Activated CD4-positive, CD25-positive, alpha-beta regulatory T cell (primary cell): ENCODE measurements at regions not wholly inside any gene's neighbourhood (a gene's known extent, or its start where the extent isn't known, plus 50 kb on each side); places are given as distances from the start of the nearest gene placed in this dataset.
"Not testable (repeated sequence)": the region's sequence is repeated elsewhere in the genome, so short reads cannot be mapped to it uniquely, and the experiment has no call there.

Experiments used
- DNase-seq, 4 experiments: peaks; one replicate each; lab custom pipeline; 2025; lab: John Stamatoyannopoulos, UW

DNA sequence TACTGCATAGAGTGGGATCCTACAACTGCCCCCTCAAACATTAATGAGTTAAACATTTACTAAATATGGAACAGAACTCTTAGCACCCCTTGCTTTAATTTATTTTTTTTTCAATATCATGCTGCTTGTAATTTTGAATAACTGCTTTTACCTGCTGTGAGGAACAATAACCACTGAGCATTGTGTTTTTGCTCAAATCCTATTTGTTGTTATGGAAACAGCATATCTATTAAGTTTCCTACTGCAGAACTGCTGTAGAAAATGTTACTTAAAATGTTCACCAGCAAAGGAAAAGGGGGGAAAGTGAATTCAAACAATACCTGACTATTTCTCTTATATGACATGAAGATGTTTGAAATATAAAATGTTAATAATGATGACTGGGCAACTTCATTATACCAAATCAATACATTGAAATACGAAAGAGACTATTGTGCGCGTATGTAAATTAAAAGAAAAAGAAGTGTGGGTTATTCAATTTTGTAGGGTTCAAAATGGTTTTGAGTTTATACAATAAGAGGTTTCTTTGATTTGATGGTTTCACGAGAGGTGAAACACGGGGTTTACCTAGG lies 1043.8 kb upstream of the NUDT12 start:
- no peak for DNase-seq

DNA sequence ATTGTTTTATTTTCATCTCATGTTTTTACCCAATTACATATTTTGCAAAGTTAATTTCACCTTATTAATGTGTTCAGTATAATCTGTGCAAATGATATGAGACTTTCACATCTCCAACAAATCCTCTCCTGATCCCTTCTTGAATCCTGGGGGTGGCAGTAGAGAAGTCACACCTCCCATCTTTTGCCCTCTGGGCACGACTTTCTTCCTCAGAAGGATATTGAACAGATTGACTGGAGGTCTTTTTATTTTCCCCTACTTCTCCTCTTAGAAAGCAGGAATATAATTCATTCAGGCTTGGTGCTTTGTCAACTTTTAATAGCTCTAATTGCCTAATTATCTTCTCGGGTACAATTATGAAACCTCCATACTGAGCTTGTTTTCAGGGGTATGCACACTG lies 1037.1 kb upstream of the NUDT12 start:
- DNase-seq = no peak

DNA sequence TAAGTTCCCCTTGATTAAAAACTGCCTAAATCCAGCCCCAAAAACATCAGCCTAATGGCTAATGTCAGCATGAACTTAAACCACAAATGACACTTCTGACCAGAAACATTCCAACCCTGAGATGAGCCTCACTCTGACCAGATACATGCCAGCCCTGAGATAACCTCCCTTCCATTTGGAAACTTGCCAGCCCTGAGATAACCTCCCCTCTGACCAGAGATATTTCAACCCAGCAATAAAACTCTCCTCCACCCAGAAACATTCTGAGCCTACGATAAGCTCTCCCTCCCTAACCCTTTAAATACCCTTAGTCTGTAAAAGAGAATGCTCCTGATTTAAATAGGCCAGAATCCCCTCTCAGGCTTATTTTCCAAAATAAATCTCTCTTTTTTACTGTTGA lies 1035.7 kb upstream of the NUDT12 start:
- DNase-seq = no peak

DNA sequence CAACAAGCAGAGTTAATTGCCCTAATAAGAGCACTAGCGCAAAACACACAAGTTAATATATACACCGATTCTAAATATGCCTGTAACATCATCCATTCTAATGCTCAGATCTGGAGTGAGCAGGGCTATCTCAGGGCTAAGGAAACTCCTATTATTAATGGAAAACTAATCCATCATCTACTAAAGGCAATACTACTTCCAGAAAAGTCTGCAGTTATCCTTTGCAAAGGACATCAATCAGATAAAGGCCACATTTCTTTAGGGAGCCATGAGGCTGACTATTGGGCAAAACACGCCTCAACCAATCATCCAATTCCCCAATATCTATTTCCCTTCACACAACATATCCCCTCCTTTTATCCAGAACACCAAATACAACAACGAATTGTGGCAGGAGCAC lies 1032.3 kb upstream of the NUDT12 start:
- DNase-seq = no peak

DNA sequence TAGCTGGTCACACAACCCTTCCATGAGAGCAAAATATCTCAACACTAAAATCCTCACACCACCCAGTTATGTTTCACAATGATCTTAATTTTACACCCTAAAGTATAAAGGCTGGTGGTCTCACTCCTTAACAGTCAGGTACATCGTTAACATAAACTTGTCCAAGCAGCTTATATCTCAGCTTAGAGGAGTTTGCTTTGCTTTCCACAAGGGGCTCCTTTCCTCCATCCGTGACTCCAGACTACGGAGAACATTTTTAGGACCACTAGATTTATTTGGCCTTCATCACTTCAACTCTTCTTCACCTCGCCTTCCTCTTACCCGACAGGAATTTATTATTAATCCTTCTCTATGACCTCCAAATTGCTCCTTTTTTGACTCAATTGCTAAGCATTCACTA lies 1014.1 kb upstream of the NUDT12 start:
- DNase-seq = no peak

DNA sequence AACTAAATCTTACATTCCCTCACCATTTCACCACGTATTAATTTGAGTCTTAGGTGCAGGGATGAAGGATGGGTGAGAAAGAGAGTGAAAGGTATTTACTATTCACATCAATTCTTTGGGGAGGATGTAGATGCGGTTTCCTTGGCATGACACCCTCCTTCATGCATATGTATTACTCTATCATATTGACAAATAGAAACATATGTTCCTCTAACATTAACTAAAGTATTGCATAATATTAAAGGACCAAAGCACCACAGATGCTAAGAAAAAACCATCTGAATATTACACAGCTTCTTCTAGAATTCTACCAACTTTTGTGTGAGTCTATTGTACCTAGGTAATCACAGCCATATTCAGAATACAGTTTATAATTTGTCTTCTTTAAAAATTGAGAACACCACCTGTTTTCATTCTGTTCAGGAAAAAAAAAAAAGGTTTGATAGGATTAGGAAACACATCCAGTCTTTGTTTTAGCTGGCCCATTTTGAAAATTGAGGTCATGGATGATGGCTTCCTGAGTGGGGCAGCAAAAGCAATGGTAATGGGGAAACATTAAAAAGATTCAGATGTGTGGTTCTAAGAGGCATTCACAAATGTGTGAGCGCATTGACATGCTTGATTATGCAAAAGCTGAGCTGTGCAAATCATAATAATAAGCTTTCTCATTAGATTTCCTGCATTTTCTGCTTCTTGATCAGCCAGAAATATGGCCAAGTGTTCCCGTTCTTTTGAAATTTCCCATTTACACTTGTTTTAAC lies 1011.5 kb upstream of the NUDT12 start:
- no peak for DNase-seq

DNA sequence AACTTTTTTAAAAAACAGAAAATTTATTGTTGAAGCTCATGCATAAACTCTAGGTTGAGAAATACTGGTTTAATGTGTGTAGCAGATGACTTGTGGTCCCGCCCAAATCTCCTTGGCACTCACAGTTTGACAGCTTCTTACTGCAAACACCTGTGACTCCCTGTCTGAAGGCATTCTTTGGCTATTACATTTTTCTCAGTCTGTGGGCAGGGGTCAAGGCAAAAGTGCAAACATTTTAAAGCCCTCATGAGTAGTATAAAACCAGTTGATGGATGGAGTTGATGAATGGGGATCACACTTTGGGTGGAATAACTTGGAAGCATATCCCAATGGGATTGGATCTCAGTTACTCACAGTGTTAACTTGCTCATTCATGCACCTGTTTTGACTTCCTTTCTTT lies 1007.0 kb upstream of the NUDT12 start:
- no peak for DNase-seq

DNA sequence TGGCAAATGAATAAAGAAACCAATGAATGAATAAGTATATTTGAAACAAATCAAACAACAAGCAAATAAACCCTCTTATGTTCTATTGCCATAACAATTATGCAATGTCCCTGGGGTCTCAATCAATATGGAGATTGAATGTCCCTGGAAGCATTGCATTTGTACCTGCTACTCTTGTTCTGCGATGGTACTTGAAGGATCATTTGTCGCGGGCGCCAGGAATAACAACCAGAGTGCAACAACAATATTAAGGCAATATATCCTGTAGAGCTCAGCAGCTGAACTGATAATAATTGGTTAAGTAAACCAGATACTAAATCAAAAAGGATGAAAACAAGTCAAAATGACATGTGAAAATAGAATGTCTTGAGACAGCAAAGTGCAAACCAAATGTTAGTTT lies 1001.9 kb upstream of the NUDT12 start:
- DNase-seq = no peak

DNA sequence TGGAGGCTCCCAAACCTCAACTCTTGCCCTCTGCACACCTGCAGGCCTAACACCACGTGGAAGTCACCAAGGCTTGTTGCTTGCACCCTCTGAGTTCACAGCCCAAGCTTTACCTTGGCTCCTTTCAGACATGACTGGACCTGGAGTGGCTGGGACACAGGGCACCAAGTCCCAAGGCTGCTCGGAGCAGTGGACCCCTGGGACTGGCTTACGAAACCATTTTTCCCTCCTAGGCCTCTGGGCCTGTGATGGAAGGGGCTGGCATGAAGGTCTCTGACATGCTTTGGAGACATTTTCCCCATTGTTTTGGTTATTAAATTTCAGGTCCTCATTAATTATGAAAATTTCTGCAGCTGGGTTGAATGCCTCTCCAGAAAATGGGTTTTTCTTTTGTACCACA lies 994.4 kb upstream of the NUDT12 start:
- no peak for DNase-seq

DNA sequence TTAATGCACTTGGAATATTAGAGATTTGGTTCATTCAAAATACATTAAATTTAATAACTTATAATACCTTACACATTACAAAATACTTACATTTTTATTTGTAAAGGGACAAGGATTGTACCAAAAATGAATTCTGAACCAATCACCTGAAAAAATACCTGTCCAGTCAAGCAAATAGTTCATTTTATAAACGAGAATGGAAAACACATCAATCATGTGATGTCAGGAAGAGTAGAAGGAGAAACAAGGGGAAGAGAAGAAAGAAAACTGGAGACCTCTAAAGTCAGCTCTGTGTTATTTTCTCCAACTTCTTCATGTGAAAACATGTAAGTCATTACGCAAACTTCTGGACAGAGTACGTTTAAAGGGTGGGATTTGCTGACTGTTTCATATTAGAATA lies 989.0 kb upstream of the NUDT12 start:
- DNase-seq = no peak

DNA sequence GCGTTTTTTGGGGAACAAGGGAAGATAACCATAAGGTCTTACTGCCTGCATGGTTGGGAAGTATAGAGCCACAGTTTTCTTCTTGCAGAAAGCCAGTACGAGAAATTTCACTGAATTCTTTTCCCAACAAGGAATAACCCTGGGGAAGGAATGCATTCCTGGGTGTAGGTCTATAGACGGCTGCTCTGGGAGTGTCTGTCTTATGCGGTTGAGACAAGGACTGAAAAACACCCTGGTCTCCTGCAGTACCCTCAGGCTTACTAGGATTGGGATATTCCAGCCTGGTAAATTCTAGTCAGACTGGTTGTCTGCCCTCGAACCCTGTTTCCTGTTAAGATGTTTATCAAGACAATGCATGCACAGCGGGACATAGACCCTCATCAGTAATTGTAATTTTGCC lies 984.3 kb upstream of the NUDT12 start:
- not testable (repeated sequence) for DNase-seq

DNA sequence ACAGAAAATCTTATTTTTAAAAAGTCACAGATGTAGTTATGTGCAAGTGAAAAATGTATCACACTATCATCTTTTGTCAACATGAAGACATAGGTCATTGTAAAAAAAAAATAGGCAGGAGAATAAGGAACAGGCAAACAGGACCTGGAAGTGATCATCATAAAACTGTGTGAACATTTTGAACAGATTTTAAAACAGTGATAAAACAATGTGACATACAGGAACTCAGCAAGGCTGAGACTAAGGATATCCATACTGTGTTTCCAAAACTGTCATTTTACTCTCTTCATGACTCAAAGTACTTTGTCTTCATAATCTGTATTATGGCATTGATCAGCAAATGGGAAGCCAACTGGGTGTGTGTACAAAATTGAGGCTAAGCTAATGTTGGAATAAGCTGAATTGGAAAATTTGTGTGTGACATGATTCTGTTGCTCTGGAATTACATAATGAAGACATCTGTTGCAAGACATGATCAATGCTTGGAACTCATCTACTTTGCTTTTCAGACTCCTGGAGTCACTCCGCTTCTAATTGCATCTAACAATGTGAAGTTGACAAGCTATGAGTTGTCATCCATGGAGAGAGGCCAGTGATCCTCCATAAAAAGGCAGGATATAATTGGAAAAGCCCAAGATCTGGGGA lies 978.7 kb upstream of the NUDT12 start:
- no peak for DNase-seq

DNA sequence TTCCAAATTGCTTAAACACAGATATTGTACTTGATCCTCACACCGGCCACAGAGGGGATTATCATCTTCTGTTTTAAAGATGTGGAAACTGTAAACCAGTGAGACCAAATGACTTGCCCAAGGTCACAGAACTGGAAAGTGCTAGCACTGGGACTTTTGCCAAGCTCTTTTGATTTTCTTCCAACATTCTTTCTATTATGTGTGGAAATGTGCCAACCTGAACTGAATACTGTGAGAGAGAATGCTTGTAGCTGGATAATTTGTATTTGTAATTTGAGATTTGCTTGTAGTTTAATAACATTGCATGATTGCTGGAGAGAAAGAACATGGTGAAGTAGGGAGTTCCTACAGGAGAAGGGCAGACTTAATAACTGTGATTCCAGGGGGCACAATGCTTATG lies 977.9 kb upstream of the NUDT12 start:
- DNase-seq = no peak

DNA sequence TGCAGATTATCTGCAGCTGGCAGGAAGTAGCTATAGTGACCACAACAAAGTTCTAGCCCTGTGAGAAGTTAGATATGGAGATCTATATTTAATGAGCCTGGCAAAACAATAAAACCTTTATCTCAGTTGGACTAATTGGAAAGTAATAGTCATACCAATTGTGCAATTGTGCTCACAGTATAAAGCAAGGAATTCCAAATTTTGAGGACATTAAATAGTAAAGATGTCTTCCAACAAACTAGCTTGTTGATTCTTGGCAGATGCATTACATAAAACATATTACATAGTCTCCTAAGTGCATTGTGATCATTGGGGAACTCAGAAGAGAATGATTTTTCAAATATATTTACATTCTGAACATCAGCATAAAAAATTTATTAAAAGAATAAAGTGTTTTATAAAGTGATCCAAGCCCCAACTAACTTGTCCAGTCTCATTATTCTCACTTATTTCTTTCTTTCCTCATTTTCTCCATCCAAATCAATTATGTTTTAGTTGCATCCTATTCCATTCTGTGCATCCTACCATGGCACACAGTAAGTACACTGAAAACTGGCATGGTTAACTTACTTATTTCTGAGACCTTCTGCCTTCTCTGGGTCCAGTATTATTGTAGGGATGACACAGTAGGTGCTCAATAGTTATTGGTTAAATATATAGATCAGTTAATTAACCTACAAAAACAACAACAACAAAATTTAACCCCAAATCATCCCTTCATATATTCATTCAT lies 977.2 kb upstream of the NUDT12 start:
- DNase-seq = no peak

DNA sequence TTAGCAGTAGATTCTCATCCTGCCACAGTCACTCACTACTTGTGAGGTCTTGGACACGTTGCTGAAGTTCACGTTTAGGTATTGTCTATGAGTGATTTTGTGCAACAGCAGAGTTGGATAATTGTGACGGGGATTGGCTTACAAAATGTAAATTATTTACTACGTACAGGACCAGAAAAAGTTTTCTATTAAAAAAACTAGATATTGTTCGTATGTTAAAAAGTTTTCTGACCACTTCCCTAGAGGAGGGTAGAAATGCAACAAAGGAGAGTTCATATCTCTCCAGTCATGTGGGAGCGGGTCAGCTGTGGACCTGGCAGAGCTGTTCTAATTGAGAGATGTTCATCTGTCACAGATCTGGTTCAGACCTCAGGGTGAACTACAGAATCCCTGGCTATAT lies 976.1 kb upstream of the NUDT12 start:
- no peak for DNase-seq

DNA sequence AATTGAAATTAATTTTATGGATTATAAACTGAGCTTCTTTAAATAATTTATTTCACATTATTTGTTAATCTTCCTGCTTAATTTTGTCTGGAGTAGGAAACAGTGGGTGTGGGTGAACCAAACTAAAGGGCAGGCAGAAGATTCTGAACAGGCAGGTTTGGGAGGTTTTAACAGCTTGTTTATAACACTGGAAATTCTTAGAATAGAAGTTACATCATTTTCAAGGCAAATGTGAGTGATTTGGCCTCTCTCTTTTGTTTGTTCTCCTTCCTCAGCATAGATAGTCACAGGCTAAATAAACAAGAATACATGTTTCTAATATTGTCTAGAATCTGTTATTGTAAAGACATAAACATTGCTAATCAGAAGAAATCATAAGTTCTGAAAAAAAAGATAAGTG lies 970.9 kb upstream of the NUDT12 start:
- no peak for DNase-seq

DNA sequence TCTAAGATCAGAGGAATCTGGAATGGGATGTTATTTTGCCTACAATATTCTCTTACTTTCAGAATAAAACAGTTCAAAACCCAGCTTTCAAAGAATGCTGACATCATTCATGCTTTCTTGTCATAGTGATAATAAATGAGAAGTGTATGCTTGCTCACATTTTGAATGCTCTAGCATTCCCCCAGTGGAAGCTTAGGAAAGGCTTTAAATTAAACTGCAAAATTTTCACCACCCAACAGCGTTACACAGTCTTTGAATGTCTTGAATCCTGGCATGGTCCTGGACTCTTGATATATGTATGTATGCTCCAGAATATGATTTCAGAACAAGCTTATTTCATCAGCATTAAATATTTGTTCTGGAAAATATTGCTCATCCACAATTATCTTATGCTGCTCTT lies 964.3 kb upstream of the NUDT12 start:
- DNase-seq = no peak

DNA sequence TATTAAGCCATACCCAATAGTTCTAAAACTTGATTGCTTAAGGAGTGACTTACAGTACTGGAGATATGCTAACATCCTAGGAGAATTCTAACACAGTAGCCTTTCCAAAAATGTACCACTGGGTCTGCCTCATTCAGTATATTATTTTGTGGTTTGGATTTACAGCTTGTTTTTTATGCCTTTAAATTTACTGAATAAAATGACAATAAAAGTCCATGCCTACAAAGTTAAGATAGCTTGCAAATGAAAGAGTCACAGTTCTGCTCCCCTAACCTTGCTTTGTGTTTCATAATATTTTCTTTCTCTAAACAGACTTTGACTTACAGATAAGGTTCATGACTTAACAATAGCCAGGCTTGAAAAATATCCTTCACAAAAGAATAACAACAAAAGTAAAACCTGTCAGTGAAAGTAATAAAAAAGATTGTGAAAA lies 951.1 kb upstream of the NUDT12 start:
- DNase-seq = no peak

DNA sequence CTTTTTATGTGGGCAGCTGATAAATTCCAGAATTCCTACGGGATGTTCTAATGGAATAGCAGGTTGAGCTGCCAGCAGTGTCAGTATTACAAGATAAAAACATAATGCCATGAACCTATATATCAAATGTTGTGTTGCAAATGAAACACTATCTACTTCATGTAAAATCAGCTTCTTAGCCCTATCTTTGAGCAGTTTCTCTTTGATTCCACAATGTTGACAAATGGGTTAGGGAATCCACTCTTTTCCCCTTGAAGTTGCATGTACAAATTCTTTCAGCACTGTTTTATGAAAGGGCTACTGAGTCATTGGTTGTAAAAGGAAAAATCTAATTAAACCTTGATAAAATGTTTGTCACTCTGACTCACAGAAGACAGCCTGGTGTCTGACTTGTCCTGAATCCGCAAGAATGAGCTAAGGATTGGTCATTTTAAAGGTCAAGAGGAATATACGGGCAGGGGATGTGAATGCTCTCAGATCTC lies 950.6 kb upstream of the NUDT12 start:
- no peak for DNase-seq

DNA sequence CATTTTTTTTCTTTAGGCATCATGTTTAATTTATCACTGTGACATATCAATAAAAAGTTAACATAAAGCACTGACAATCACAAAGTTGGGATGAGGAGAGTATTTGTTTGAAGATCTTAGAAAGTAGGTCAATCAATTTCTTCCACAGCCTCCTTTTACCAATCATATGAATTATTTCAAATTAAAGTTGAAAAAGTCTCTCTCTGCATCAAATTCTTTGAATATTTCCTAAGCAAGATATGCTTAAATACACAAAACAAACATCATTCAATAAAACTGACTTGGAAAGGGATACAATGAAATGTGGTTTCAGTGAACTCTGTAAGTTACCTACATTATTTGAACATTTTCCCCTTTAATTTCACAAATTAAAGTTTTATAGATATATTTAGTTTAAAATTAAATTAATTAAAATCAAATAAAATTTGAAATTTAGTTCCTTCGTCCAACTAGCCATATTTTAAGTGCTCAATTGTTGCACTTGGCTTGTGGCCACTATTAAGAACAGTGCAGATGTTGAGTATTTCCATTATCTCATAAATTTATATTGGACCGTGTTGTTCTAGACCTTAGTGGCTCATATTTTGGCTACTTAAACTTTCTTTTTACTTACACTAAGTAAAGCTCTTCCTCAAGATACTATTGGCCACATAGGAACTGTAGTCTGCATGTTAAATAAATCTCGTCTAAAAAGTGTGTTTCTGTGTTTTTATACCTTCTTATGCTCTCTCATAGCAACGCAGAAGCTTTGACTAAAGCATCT lies 949.7 kb upstream of the NUDT12 start:
- DNase-seq = no peak

DNA sequence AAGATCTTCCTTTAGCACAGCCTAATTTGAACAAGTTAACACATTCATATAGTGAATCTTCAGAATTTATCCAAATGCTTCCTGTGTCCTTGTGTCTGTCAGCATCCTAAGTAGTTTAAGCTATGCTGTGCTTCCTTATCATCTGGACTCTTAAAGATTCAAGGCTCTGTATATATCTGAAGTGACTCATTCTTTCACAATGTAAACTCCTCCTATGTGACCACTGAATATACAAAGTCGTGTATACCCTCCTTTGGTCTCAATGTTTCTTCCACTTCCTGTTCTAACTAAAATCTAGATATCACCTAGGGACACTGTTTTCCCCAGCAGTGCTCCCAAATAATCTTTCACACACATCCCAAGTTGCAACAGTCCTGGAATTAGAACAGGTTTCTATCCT lies 935.7 kb upstream of the NUDT12 start:
- no peak for DNase-seq

DNA sequence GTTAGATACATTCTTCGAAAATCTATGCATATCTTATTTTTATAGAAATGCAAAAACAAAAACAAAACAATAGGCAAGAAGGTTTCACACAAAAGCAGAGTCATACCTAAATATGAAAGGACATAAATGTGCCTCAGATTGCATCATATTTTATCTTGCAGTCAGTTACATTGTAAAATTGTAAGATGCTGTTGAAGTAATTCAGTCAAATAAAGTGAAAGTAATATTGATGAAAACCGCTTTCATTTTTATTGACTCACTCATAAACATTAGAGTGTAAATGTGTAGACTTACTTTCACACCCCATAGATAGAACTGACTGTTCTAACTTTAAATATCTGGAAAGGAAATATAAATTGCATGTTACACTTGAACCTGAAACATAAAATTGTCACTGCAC lies 931.5 kb upstream of the NUDT12 start:
- DNase-seq = no peak
